ENCODE measurements at regions not wholly inside any gene's neighbourhood (a gene's known extent, or its start where the extent isn't known, plus 50 kb on each side); places are given as distances from the start of the nearest gene placed in this dataset.

DNA sequence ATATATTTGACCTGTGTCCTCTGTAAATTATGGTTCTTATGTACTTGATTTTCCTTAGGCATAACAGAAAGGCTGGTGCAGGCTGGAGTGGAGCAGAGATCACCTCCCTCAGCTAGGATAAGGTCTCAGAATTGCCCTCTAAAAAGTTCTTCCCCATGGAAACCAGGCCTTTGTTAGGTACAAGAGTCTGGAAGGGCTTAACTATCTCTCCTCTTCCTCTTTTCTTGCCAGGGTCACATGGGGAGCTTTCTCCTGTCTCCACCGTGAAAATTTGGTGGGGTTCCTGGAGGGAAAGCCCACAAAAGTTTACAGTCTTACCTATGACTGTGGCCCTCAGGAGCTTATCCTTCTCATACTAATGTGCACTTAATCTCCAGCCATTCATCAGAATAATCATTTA is 633.2 kb downstream of the MCTP2 start:
- Histone ChIP-seq H2BK20ac (ENCODE audit: low read length) (no peak overlapping the region), H4K8ac (ENCODE audit: extremely low read depth, insufficient read depth, low read length) (no peak overlapping the region), H3K9ac (replicated peaks in 1 of 4; ENCODE audit: extremely low read depth in 1 of 4, low read depth in 3 of 4, low read length in 3 of 4) (no peak overlapping the region), H3K23me2 (ENCODE audit: low read depth, low read length) (no peaks in the 10 kb centered on the region), H3K4me2 (ENCODE audit: insufficient read depth in 1 of 2, low read depth in 2 of 2, low read length in 2 of 2) (no peak overlapping the region), H2BK120ac (replicated peaks; ENCODE audit: low read depth, low read length) (no peak overlapping the region), H2BK15ac (ENCODE audit: low read length) (no peak overlapping the region), H3K14ac (ENCODE audit: insufficient read length) (no peak overlapping the region), H4K5ac (ENCODE audit: insufficient read length, low read depth, low read length) (no peak overlapping the region), H2BK12ac (ENCODE audit: low read depth, low read length) (no peak overlapping the region), H3K23ac (ENCODE audit: insufficient read length) (no peak overlapping the region), H3K79me1 (ENCODE audit: low read depth, low read length) (no peaks in the 10 kb centered on the region), H3K27me3 (replicated peaks in 1 of 4; ENCODE audit: control insufficient read depth in 3 of 4, extremely low read depth in 1 of 4, insufficient read depth in 3 of 4, low read length in 3 of 4) (no peaks in the 10 kb centered on the region), H3K4me1 (replicated peaks in 1 of 4; ENCODE audit: control insufficient read depth in 3 of 4, insufficient read depth in 4 of 4, low read length in 3 of 4) (no peaks in the 10 kb centered on the region), H3K9me3 (ENCODE audit: insufficient read depth in 2 of 2, low read depth in 1 of 2, low read length in 1 of 2) (no peaks in the 10 kb centered on the region), H4K91ac (replicated peaks; ENCODE audit: insufficient read length, low read length) (no peak overlapping the region), H3K79me2 (ENCODE audit: control insufficient read depth in 1 of 2, insufficient read depth in 2 of 2, low read length in 2 of 2) (no peaks in the 10 kb centered on the region), H4K20me1 (replicated peaks in 1 of 2; ENCODE audit: control insufficient read depth in 1 of 2, insufficient read depth in 2 of 2, low read length in 2 of 2) (no peaks in the 10 kb centered on the region), H3K27ac (ENCODE audit: low read depth, low read length) (no peak overlapping the region), H3K4me3 (ENCODE audit: extremely low read depth in 1 of 4, insufficient read depth in 2 of 4, low read depth in 3 of 4, low read length in 4 of 4) (no peak overlapping the region), H2BK5ac (ENCODE audit: low read depth, low read length) (no peak overlapping the region), H3K36me3 (ENCODE audit: control insufficient read depth in 2 of 4, insufficient read depth in 4 of 4, low read length in 3 of 4) (no peaks in the 10 kb centered on the region), H3K56ac (replicated peaks; ENCODE audit: insufficient read length, low read depth, low read length) (no peak overlapping the region), H3K4ac (replicated peaks; ENCODE audit: insufficient read length, low read depth, low read length) (no peak overlapping the region), H2AFZ (ENCODE audit: low read length) (no peak overlapping the region), H2AK5ac (ENCODE audit: low read depth, low read length) (no peak overlapping the region), H3K18ac (ENCODE audit: extremely low read depth, low read length) (no peak overlapping the region)
- 100% methylated on average over 1 of the region's 1 CpG; no CpG with 5 or more reads in 1 of the 2 experiments for WGBS, 2 experiments (ENCODE audit: extremely low coverage in 1 of 2, insufficient coverage in 1 of 2, insufficient read length in 1 of 2, insufficient replicate concordance in 2 of 2, low coverage in 1 of 2, low lambda C conversion rate in 2 of 2, missing lambda C conversion rate in 1 of 2)
- no peak for FAIRE-seq
- POLR2A ChIA-PET (ENCODE audit: partially characterized antibody): no interaction called here
- no peak for DNase-seq (ENCODE audit: low read depth in 1 of 2, low spot score in 2 of 2)
- CTCF ChIA-PET (ENCODE audit: partially characterized antibody): interaction anchor here (0.9 to 1.7 kb wide), 3 partner anchors 14 to 20 kb away, joined by 3 to 7 read pairs (median 3); no protein-coding TSS in a partner anchor
- no peak for TF ChIP-seq SIX5 (IDR thresholded peaks at IDR 0.05; ENCODE audit: low read depth, low read length)
- TF ChIP-seq FOSL1 (IDR thresholded peaks at IDR 0.05; ENCODE audit: insufficient read depth, low read depth, low read length): no peak
- no peak for TF ChIP-seq TEAD4 (IDR thresholded peaks at IDR 0.05; ENCODE audit: low read depth, low read length)
- TF ChIP-seq SUZ12 (IDR thresholded peaks at IDR 0.05; ENCODE audit: low read length): no peak
- no peak for TF ChIP-seq HDAC6 (IDR thresholded peaks at IDR 0.05; ENCODE audit: low read depth, low read length)
- TF ChIP-seq BCL11A (IDR thresholded peaks at IDR 0.05; ENCODE audit: low read depth in 2 of 2, low read length in 2 of 2): no peak
- TF ChIP-seq, protein P1, sequence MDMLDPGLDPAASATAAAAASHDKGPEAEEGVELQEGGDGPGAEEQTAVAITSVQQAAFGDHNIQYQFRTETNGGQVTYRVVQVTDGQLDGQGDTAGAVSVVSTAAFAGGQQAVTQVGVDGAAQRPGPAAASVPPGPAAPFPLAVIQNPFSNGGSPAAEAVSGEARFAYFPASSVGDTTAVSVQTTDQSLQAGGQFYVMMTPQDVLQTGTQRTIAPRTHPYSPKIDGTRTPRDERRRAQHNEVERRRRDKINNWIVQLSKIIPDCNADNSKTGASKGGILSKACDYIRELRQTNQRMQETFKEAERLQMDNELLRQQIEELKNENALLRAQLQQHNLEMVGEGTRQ (IDR thresholded peaks at IDR 0.05; ENCODE audit: low read length): no peak
- TF ChIP-seq, protein P2, sequence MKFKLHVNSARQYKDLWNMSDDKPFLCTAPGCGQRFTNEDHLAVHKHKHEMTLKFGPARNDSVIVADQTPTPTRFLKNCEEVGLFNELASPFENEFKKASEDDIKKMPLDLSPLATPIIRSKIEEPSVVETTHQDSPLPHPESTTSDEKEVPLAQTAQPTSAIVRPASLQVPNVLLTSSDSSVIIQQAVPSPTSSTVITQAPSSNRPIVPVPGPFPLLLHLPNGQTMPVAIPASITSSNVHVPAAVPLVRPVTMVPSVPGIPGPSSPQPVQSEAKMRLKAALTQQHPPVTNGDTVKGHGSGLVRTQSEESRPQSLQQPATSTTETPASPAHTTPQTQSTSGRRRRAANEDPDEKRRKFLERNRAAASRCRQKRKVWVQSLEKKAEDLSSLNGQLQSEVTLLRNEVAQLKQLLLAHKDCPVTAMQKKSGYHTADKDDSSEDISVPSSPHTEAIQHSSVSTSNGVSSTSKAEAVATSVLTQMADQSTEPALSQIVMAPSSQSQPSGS (IDR thresholded peaks at IDR 0.05; ENCODE audit: low read length): no peak
- no peak for TF ChIP-seq CBX8 (IDR thresholded peaks at IDR 0.05; ENCODE audit: borderline replicate concordance, low read depth, low read length)
- TF ChIP-seq GABPA (IDR thresholded peaks at IDR 0.05; ENCODE audit: borderline replicate concordance, insufficient read depth, low read length): no peak
- TF ChIP-seq KDM5A (IDR thresholded peaks at IDR 0.05; ENCODE audit: low read length): no peak
- TF ChIP-seq EP300 (IDR thresholded peaks at IDR 0.05; ENCODE audit: borderline replicate concordance in 1 of 2, low read depth in 2 of 2, low read length in 2 of 2): no peak

All from H1 (cell line).